NAMALWA (cell line): ENCODE measurements at regions not wholly inside any gene's neighbourhood (a gene's known extent, or its start where the extent isn't known, plus 50 kb on each side); places are given as distances from the start of the nearest gene placed in this dataset.

ENCODE experiments used
- DNase-seq: peaks from one replicate; pipeline ENCODE4 v3.0.0-alpha.2; 2015; ENCODE audit warnings: low spot score

GRCh38 chr4:180726611-180727010 lies 1516.6 kb upstream of the TENM3 start:
- DNase-seq: no peak

GRCh38 chr4:180727478-180727877 lies 1515.7 kb upstream of the TENM3 start:
- no peak for DNase-seq

GRCh38 chr4:180734753-180735432 lies 1508.3 kb upstream of the TENM3 start:
- peak; percentile 50 for DNase-seq

GRCh38 chr4:180741703-180742102 lies 1501.5 kb upstream of the TENM3 start:
- no peak for DNase-seq

- no peak for DNase-seq
Measured at GRCh38 chr4:180745019-180745418, 1498.2 kb upstream of the TENM3 start.

GRCh38 chr4:180751009-180751408 lies 1492.2 kb upstream of the TENM3 start:
- DNase-seq: no peak

- peak; percentile 24 for DNase-seq
Measured at GRCh38 chr4:180757927-180758326, 1485.3 kb upstream of the TENM3 start.

GRCh38 chr4:180766045-180766444 lies 1477.2 kb upstream of the TENM3 start:
- no peak for DNase-seq

GRCh38 chr4:180766944-180767729 lies 1476.1 kb upstream of the TENM3 start:
- DNase-seq: no peak

- DNase-seq: no peak
Measured at GRCh38 chr4:180768610-180769009, 1474.6 kb upstream of the TENM3 start.

GRCh38 chr4:180769791-180770190 lies 1473.4 kb upstream of the TENM3 start:
- no peak for DNase-seq

- no peak for DNase-seq
Measured at GRCh38 chr4:180770265-180770664, 1472.9 kb upstream of the TENM3 start.

- DNase-seq: no peak
Measured at GRCh38 chr4:180784940-180785339, 1458.3 kb upstream of the TENM3 start.

- DNase-seq: no peak
Measured at GRCh38 chr4:180788729-180789128, 1454.5 kb upstream of the TENM3 start.

- peak; percentile 19 for DNase-seq
Measured at GRCh38 chr4:180789929-180790328, 1453.3 kb upstream of the TENM3 start.

- DNase-seq: peak; percentile 15
Measured at GRCh38 chr4:180790471-180790870, 1452.7 kb upstream of the TENM3 start.

GRCh38 chr4:180792541-180792940 lies 1450.7 kb upstream of the TENM3 start:
- no peak for DNase-seq

- no peak for DNase-seq
Measured at GRCh38 chr4:180794333-180794732, 1448.9 kb upstream of the TENM3 start.

GRCh38 chr4:180798036-180798577 lies 1445.1 kb upstream of the TENM3 start:
- no peak for DNase-seq

GRCh38 chr4:180799798-180800197 lies 1443.4 kb upstream of the TENM3 start:
- no peak for DNase-seq

- no peak for DNase-seq
Measured at GRCh38 chr4:180805101-180805500, 1438.1 kb upstream of the TENM3 start.

- DNase-seq: no peak
Measured at GRCh38 chr4:180808862-180809261, 1434.3 kb upstream of the TENM3 start.

- no peak for DNase-seq
Measured at GRCh38 chr4:180809439-180809838, 1433.8 kb upstream of the TENM3 start.
